GM18508 (cell line): ENCODE measurements at regions not wholly inside any gene's neighbourhood (a gene's known extent, or its start where the extent isn't known, plus 50 kb on each side); places are given as distances from the start of the nearest gene placed in this dataset.

Experiments
- ATAC-seq: cut with Tn5 transposase; IDR thresholded peaks from one replicate; pipeline ENCODE4 v1.9.1; 2021; ENCODE audit warnings: moderate number of reproducible peaks; ENCODE audit not compliant: insufficient read depth, unreplicated experiment

GRCh38 chr6:91697010-91697695 is 1110.3 kb upstream of the MAP3K7 start:
- peak; percentile 43 for ATAC-seq

GRCh38 chr6:91695221-91695620 is 1108.3 kb upstream of the MAP3K7 start:
- no peak for ATAC-seq

- no peak for ATAC-seq
Observed at GRCh38 chr6:91694016-91694654, 1107.3 kb upstream of the MAP3K7 start.

GRCh38 chr6:91691449-91691848 is 1104.6 kb upstream of the MAP3K7 start:
- ATAC-seq = no peak

- ATAC-seq = no peak
Observed at GRCh38 chr6:91683240-91683639, 1096.4 kb upstream of the MAP3K7 start.

GRCh38 chr6:91681296-91681695 is 1094.4 kb upstream of the MAP3K7 start:
- ATAC-seq = no peak

- ATAC-seq = no peak
Observed at GRCh38 chr6:91678679-91679446, 1092.0 kb upstream of the MAP3K7 start.

- ATAC-seq = no peak
Observed at GRCh38 chr6:91672201-91672600, 1085.3 kb upstream of the MAP3K7 start.

- no peak for ATAC-seq
Observed at GRCh38 chr6:91669871-91670268, 1083.0 kb upstream of the MAP3K7 start.

- no peak for ATAC-seq
Observed at GRCh38 chr6:91669154-91669870, 1082.4 kb upstream of the MAP3K7 start.

- no peak for ATAC-seq
Observed at GRCh38 chr6:91667596-91667995, 1080.7 kb upstream of the MAP3K7 start.

- peak; percentile 75 for ATAC-seq
Observed at GRCh38 chr6:91664327-91664959, 1077.6 kb upstream of the MAP3K7 start.

- ATAC-seq = no peak
Observed at GRCh38 chr6:91660893-91661292, 1074.0 kb upstream of the MAP3K7 start.

- no peak for ATAC-seq
Observed at GRCh38 chr6:91659891-91660290, 1073.0 kb upstream of the MAP3K7 start.

- no peak for ATAC-seq
Observed at GRCh38 chr6:91654793-91655192, 1067.9 kb upstream of the MAP3K7 start.

GRCh38 chr6:91654357-91654756 is 1067.5 kb upstream of the MAP3K7 start:
- no peak for ATAC-seq

- ATAC-seq = no peak
Observed at GRCh38 chr6:91653895-91654294, 1067.0 kb upstream of the MAP3K7 start.

- no peak for ATAC-seq
Observed at GRCh38 chr6:91653076-91653723, 1066.3 kb upstream of the MAP3K7 start.

- ATAC-seq = no peak
Observed at GRCh38 chr6:91646649-91647048, 1059.8 kb upstream of the MAP3K7 start.

- ATAC-seq = no peak
Observed at GRCh38 chr6:91645811-91646210, 1058.9 kb upstream of the MAP3K7 start.
